CD4-positive, alpha-beta memory T cell (primary cell): ENCODE measurements at regions not wholly inside any gene's neighbourhood (a gene's known extent, or its start where the extent isn't known, plus 50 kb on each side); places are given as distances from the start of the nearest gene placed in this dataset.
"Not testable (repeated sequence)": the region's sequence is repeated elsewhere in the genome, so short reads cannot be mapped to it uniquely, and the experiment has no call there.

ENCODE experiments used
- CTCF ChIA-PET: fragments of 350-600 bp; sonication (Branson Sonifier 250); formaldehyde crosslinking; loops from one replicate; lab custom pipeline; 2021; ENCODE audit warnings: inconsistent platforms; ENCODE audit not compliant: partially characterized antibody; lab: Charles Lee
- POLR2A ChIA-PET: fragments of 350-600 bp; sonication (Branson Sonifier 250); formaldehyde crosslinking; loops from one replicate; lab custom pipeline; 2021; ENCODE audit not compliant: partially characterized antibody; lab: Charles Lee
- DNase-seq, 5 donors: peaks; one replicate each; pipeline versions ENCODE4 v3.0.0 to v3.0.0-alpha.2; 2020 to 2022; ENCODE audit warnings: mixed read lengths in 1 of 5
- H3K27ac ChIP-seq: one replicate; pipeline ENCODE4 v1.7.0; 2013; ENCODE audit warnings: low read depth, low read length
- H3K27me3 ChIP-seq: 2 replicates; pipeline ENCODE4 v1.7.0; 2013; ENCODE audit warnings: mild to moderate bottlenecking, low read length, moderate library complexity; ENCODE audit not compliant: insufficient read depth
- H3K36me3 ChIP-seq: 2 replicates; pipeline ENCODE4 v1.7.0; 2013; ENCODE audit warnings: mild to moderate bottlenecking, low read length, moderate library complexity; ENCODE audit not compliant: insufficient read depth
- H3K4me1 ChIP-seq: 2 replicates; pipeline ENCODE4 v1.7.0; 2013; ENCODE audit warnings: mild to moderate bottlenecking, low read length, moderate library complexity; ENCODE audit not compliant: insufficient read depth
- H3K4me3 ChIP-seq, 2 donors: one replicate each; pipeline ENCODE4 v1.7.0; 2013; ENCODE audit warnings: low read length in 2 of 2, mild to moderate bottlenecking in 1 of 2
- H3K9me3 ChIP-seq, 2 donors: one replicate each; pipeline ENCODE4 v1.7.0; 2013; ENCODE audit warnings: low read length in 2 of 2, control low read depth in 1 of 2; ENCODE audit not compliant: control insufficient read depth in 1 of 2
- H3K27ac Mint-ChIP-seq, 7 donors: one replicate each; pipeline ENCODE4 v1.8.0; 2020 to 2021; ENCODE audit warnings: mixed read lengths in 7 of 7, mild to moderate bottlenecking in 6 of 7, inconsistent platforms in 3 of 7, moderate library complexity in 3 of 7
- H3K27me3 Mint-ChIP-seq, 2 donors: one replicate each; pipeline ENCODE4 v1.8.0; 2020 to 2021; ENCODE audit warnings: mixed read lengths in 2 of 2
- H3K36me3 Mint-ChIP-seq, 2 donors: one replicate each; pipeline ENCODE4 v1.8.0; 2020 to 2021; ENCODE audit warnings: mixed read lengths in 2 of 2, inconsistent platforms in 1 of 2, mild to moderate bottlenecking in 1 of 2
- H3K4me1 Mint-ChIP-seq, 4 donors: one replicate each; pipeline ENCODE4 v1.8.0; 2020 to 2021; ENCODE audit warnings: mixed read lengths in 4 of 4, mild to moderate bottlenecking in 1 of 4
- H3K4me3 Mint-ChIP-seq, 8 donors: one replicate each; pipeline ENCODE4 v1.8.0; 2020 to 2021; ENCODE audit warnings: mixed read lengths in 8 of 8, mild to moderate bottlenecking in 7 of 8, moderate library complexity in 6 of 8, inconsistent platforms in 3 of 8
- H3K9me3 Mint-ChIP-seq, 8 donors: one replicate each; pipeline ENCODE4 v1.8.0; 2020 to 2021; ENCODE audit warnings: mixed read lengths in 8 of 8, mild to moderate bottlenecking in 5 of 8, inconsistent platforms in 3 of 8, moderate library complexity in 1 of 8
- intact Hi-C: fragments of 100-400 bp; cut with micrococcal nuclease; formaldehyde crosslinking; loops from one replicate; pipeline ENCODE4 v1.15.1; 2023

GRCh38 chr3:4163011-4163410 is 140.2 kb upstream of the SETMAR start:
- H3K27ac Mint-ChIP-seq = no peak overlapping the region
- intact Hi-C loops = no loop called here
- POLR2A ChIA-PET = no interaction called here

GRCh38 chr3:4166540-4166939 is 136.6 kb upstream of the SETMAR start:
- Mint-ChIP-seq H3K4me3 (no peak overlapping the region), H3K27me3 (no peaks in the 10 kb centered on the region), H3K4me1 (no peaks in the 10 kb centered on the region), H3K27ac (no peak overlapping the region), H3K36me3 (peaks cover 6 to 11% of the 10 kb centered on the region in 2 donors), H3K9me3 (peaks cover 0 to 19% (median 12%) of the 10 kb centered on the region in 8 donors)
- Histone ChIP-seq H3K4me3 (no peak overlapping the region), H3K27me3 (no peaks in the 10 kb centered on the region), H3K4me1 (no peaks in the 10 kb centered on the region), H3K9me3 (no peaks in the 10 kb centered on the region), H3K27ac (no peak overlapping the region), H3K36me3 (no peaks in the 10 kb centered on the region)
- no peak for DNase-seq
- ChIA-PET CTCF (no interaction called here), POLR2A (no interaction called here)
- intact Hi-C loops = no loop called here

More at GRCh38 chr3:4163011-4163410, 140.2 kb upstream of the SETMAR start:
- no peaks in the 10 kb centered on the region for H3K4me1 Mint-ChIP-seq
- Histone ChIP-seq H3K4me1 (no peaks in the 10 kb centered on the region), H3K27me3 (no peaks in the 10 kb centered on the region), H3K4me3 (no peak overlapping the region), H3K36me3 (no peaks in the 10 kb centered on the region), H3K9me3 (no peaks in the 10 kb centered on the region), H3K27ac (no peak overlapping the region)
- H3K27me3 Mint-ChIP-seq = no peaks in the 10 kb centered on the region
- H3K9me3 Mint-ChIP-seq = peaks cover 0 to 19% (median 10%) of the 10 kb centered on the region in 8 donors
- CTCF ChIA-PET = no interaction called here
- H3K36me3 Mint-ChIP-seq = peaks cover 6 to 11% of the 10 kb centered on the region in 2 donors
- no peak overlapping the region for H3K4me3 Mint-ChIP-seq
- no peak for DNase-seq

- H3K9me3 Mint-ChIP-seq = peaks cover 0 to 22% (median 14%) of the 10 kb centered on the region in 8 donors
- CTCF ChIA-PET, H3K27ac Mint-ChIP-seq, H3K36me3 ChIP-seq, H3K4me3 Mint-ChIP-seq, H3K27me3 ChIP-seq, H3K27ac ChIP-seq, H3K4me1 ChIP-seq, H3K4me3 ChIP-seq, H3K4me1 Mint-ChIP-seq, H3K27me3 Mint-ChIP-seq, DNase-seq, POLR2A ChIA-PET, H3K9me3 ChIP-seq, intact Hi-C loops: not testable (repeated sequence)
- peaks cover 6 to 11% of the 10 kb centered on the region in 2 donors for H3K36me3 Mint-ChIP-seq
Observed at GRCh38 chr3:4167230-4167629, 135.9 kb upstream of the SETMAR start.

GRCh38 chr3:4174791-4175190 is 128.4 kb upstream of the SETMAR start:
- ChIA-PET POLR2A (no interaction called here), CTCF (no interaction called here)
- DNase-seq = no peak
- peaks cover 8 to 11% of the 10 kb centered on the region in 2 donors for H3K36me3 Mint-ChIP-seq
- Histone ChIP-seq H3K9me3 (no peaks in the 10 kb centered on the region), H3K27me3 (no peaks in the 10 kb centered on the region), H3K4me3 (no peak overlapping the region), H3K27ac (no peak overlapping the region), H3K4me1 (no peaks in the 10 kb centered on the region), H3K36me3 (no peaks in the 10 kb centered on the region)
- no peak overlapping the region for H3K4me3 Mint-ChIP-seq
- peaks cover 0 to 2% of the 10 kb centered on the region in 2 donors for H3K27me3 Mint-ChIP-seq
- intact Hi-C loops = no loop called here
- peaks cover 9 to 41% (median 23%) of the 10 kb centered on the region in 8 donors for H3K9me3 Mint-ChIP-seq
- no peak overlapping the region for H3K27ac Mint-ChIP-seq
- peaks cover 0 to 1% (median 0%) of the 10 kb centered on the region in 4 donors for H3K4me1 Mint-ChIP-seq

GRCh38 chr3:4191971-4192370 is 111.2 kb upstream of the SETMAR start:
- Mint-ChIP-seq H3K27ac (no peak overlapping the region), H3K9me3 (peaks cover 0 to 19% (median 8%) of the 10 kb centered on the region in 8 donors), H3K4me3 (no peak overlapping the region), H3K27me3 (no peaks in the 10 kb centered on the region), H3K36me3 (no peaks in the 10 kb centered on the region), H3K4me1 (no peaks in the 10 kb centered on the region)
- no peak for DNase-seq
- ChIA-PET POLR2A (no interaction called here), CTCF (no interaction called here)
- H3K4me1 ChIP-seq = no peaks in the 10 kb centered on the region
- no peaks in the 10 kb centered on the region for H3K27me3 ChIP-seq
- H3K27ac ChIP-seq = no peak overlapping the region
- no peak overlapping the region for H3K4me3 ChIP-seq
- H3K36me3 ChIP-seq = no peaks in the 10 kb centered on the region
- intact Hi-C loops = no loop called here
- no peaks in the 10 kb centered on the region for H3K9me3 ChIP-seq

GRCh38 chr3:4195006-4195405 is 108.2 kb upstream of the SETMAR start:
- Histone ChIP-seq H3K27me3 (no peaks in the 10 kb centered on the region), H3K36me3 (no peaks in the 10 kb centered on the region), H3K4me3 (no peak overlapping the region), H3K27ac (no peak overlapping the region), H3K9me3 (no peaks in the 10 kb centered on the region), H3K4me1 (no peaks in the 10 kb centered on the region)
- no peak for DNase-seq
- ChIA-PET CTCF (no interaction called here), POLR2A (no interaction called here)
- Mint-ChIP-seq H3K4me3 (no peak overlapping the region), H3K27ac (no peak overlapping the region), H3K27me3 (no peaks in the 10 kb centered on the region), H3K4me1 (no peaks in the 10 kb centered on the region), H3K36me3 (no peaks in the 10 kb centered on the region), H3K9me3 (peaks cover 0 to 18% (median 9%) of the 10 kb centered on the region in 8 donors)
- intact Hi-C loops = no loop called here

- H3K27ac ChIP-seq = no peak overlapping the region
- Mint-ChIP-seq H3K27ac (no peak overlapping the region), H3K9me3 (peaks cover 0 to 14% (median 10%) of the 10 kb centered on the region in 8 donors), H3K27me3 (no peaks in the 10 kb centered on the region), H3K4me3 (no peak overlapping the region), H3K4me1 (no peaks in the 10 kb centered on the region), H3K36me3 (no peaks in the 10 kb centered on the region)
- no peak for DNase-seq
- intact Hi-C loops = no loop called here
- H3K27me3 ChIP-seq = no peaks in the 10 kb centered on the region
- H3K4me3 ChIP-seq = no peak overlapping the region
- no peaks in the 10 kb centered on the region for H3K9me3 ChIP-seq
- POLR2A ChIA-PET = no interaction called here
- CTCF ChIA-PET = no interaction called here
- H3K4me1 ChIP-seq = no peaks in the 10 kb centered on the region
- no peaks in the 10 kb centered on the region for H3K36me3 ChIP-seq
Observed at GRCh38 chr3:4196506-4197147, 106.5 kb upstream of the SETMAR start.
